ENCODE measurements at regions not wholly inside any gene's neighbourhood (a gene's known extent, or its start where the extent isn't known, plus 50 kb on each side); places are given as distances from the start of the nearest gene placed in this dataset.
"Not testable (repeated sequence)": the region's sequence is repeated elsewhere in the genome, so short reads cannot be mapped to it uniquely, and the experiment has no call there.

DNA sequence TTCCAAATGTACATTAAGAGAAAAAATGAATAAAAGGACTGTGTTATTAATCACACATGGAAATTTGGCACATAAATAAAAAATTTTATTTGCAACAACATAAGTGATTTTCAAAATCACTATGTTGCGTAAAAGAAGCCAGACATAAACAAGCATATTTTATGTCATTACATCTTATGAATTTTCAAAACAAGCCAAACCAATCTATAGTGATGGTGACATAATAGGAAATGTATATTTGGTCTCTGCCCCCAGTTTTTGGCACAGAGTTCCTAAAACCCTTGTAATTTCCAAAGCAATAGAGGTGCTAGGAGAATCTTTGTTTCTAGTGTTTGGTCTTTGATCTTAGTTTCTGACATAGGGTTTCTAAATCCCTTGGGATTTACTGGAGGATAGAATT lies 543.3 kb downstream of the ZBBX start:
- no peak overlapping the region for H3K4me3 ChIP-seq (ENCODE audit: low read length)
- no peaks in the 10 kb centered on the region for H3K36me3 ChIP-seq (ENCODE audit: insufficient read depth, low read length)
- no peaks in the 10 kb centered on the region for H3K9me3 ChIP-seq (ENCODE audit: low read length)
- no peaks in the 10 kb centered on the region for H3K27me3 ChIP-seq (ENCODE audit: insufficient read depth, low read length)
- H3K4me1 ChIP-seq (ENCODE audit: insufficient read depth, low read length): no peaks in the 10 kb centered on the region
- H2AFZ ChIP-seq (ENCODE audit: low read depth, low read length): no peak overlapping the region

DNA sequence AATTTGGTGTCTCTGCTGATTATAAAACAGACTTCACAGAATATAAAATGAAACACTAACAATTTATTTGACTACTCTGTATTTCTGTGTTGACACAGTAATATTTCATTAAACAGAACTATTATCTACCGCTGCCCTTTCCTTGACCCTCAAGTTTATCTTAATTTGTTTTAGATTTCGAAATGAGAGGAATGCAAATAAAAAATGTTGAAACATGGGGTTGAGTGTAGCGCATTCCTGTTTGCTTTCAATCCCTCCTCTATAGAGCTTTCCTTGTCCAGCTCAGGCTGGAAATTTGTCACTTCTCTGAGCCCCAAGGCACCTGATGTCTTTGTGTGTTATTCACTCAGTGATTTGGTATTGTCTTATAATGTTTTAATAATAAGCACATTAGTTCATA lies 550.2 kb downstream of the ZBBX start:
- H3K4me1 ChIP-seq (ENCODE audit: insufficient read depth, low read length): no peaks in the 10 kb centered on the region
- no peaks in the 10 kb centered on the region for H3K9me3 ChIP-seq (ENCODE audit: low read length)
- H3K4me3 ChIP-seq (ENCODE audit: low read length): no peak overlapping the region
- H3K36me3 ChIP-seq (ENCODE audit: insufficient read depth, low read length): no peaks in the 10 kb centered on the region
- H2AFZ ChIP-seq (ENCODE audit: low read depth, low read length): no peak overlapping the region
- H3K27me3 ChIP-seq (ENCODE audit: insufficient read depth, low read length): no peaks in the 10 kb centered on the region

DNA sequence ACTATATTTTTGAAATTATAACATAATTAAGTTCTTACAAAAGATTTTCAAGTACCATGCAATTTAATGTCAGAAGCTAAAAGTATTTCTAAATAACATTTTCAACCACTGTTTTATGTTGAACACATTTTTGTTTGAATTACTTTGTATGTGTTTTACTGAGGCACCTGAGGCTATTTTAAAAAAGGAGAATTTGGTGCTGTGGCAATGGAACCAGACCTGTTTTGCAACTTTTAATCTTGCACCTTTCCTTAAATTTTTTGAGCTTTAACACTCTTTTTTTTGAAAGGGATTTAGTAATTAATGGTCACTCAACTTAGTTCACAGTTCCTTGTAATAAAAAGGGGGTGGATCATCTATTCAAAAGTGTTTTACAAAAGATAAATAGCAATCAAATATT lies 561.6 kb downstream of the ZBBX start:
- Histone ChIP-seq H3K36me3 (ENCODE audit: insufficient read depth, low read length) (no peaks in the 10 kb centered on the region), H3K4me3 (ENCODE audit: low read length) (no peak overlapping the region), H2AFZ (ENCODE audit: low read depth, low read length) (no peak overlapping the region), H3K9me3 (ENCODE audit: low read length) (no peaks in the 10 kb centered on the region), H3K27me3 (ENCODE audit: insufficient read depth, low read length) (no peaks in the 10 kb centered on the region), H3K4me1 (ENCODE audit: insufficient read depth, low read length) (no peaks in the 10 kb centered on the region)

DNA sequence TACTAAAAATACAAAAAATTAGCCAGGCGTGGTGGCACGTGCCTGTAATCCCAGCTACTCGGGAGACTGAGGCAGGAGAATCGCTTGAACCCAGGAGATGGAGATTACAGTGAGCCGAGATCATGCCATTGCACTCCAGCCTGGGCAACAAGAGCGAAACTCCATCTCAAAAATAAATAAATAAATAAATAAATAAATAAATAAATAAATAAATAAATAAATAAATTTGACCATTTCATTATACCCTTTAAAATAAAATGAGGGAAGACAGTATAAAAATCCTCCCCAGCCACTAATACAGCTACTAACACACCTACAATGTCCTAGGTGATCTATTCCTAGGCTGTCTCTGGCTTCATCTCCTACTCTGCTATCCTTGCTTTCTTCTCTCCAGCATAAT lies 562.8 kb downstream of the ZBBX start:
- H3K27me3 ChIP-seq (ENCODE audit: insufficient read depth, low read length); H3K4me1 ChIP-seq (ENCODE audit: insufficient read depth, low read length); H3K9me3 ChIP-seq (ENCODE audit: low read length); H3K4me3 ChIP-seq (ENCODE audit: low read length); H3K36me3 ChIP-seq (ENCODE audit: insufficient read depth, low read length); H2AFZ ChIP-seq (ENCODE audit: low read depth, low read length): not testable (repeated sequence)

DNA sequence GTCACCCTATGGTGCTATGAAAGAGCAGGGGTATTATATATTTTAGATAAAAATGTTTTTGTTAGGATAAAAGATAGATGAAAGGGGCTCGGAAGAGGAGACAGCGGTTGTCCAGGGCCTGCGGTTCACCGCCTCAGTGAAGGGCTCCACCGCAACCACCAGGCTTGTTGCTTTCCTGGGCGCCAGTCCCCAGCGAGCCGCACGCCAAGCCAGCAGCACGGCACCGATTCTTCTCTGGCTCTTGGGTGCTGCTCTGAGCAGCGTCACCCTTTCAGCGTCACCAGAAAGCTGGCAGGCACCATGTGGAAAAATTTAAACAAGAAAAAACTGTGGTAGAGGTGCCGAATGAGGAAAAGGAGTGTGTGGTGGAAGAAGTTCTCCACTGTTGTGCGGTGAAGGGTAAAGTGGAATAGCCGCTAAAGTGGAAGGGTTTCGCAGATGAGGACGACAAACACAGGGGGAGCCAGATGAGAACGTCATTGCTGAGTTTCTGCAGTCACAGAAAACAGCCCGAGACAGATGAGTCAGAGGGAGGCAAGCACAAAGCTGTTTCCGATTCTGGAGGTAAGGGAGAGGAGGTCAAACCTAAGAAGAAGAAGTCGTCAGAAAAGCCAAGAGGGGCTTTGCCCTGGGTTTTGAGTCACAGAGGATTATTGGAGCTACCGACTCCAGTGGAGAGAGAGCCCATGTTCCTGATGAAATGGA lies 569.2 kb downstream of the ZBBX start:
- Histone ChIP-seq H3K4me1 (ENCODE audit: insufficient read depth, low read length) (no peaks in the 10 kb centered on the region), H3K36me3 (ENCODE audit: insufficient read depth, low read length) (no peaks in the 10 kb centered on the region), H2AFZ (ENCODE audit: low read depth, low read length) (no peak overlapping the region), H3K27me3 (ENCODE audit: insufficient read depth, low read length) (no peaks in the 10 kb centered on the region), H3K4me3 (ENCODE audit: low read length) (no peak overlapping the region), H3K9me3 (ENCODE audit: low read length) (peaks cover 3% of the 10 kb centered on the region)

DNA sequence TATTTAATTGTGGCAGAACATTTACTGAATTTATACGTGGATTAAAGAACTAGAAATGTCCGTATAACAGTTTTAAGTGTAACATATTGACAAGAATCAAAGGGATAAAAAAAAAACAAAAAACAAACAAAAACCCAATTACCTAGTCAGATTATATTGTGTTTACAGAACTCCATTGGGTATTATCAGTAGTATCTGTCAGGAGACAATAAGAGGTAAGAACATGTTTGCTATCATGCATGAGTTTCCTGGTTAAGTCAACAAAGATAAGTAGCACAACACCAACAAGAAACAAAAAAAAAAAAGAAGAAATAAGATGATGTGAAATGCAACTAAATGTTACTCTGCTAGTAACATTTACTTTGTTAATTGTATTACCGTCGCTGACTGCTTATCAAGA lies 570.6 kb downstream of the ZBBX start:
- no peak overlapping the region for H2AFZ ChIP-seq (ENCODE audit: low read depth, low read length)
- H3K9me3 ChIP-seq (ENCODE audit: low read length): peaks cover 3% of the 10 kb centered on the region
- no peaks in the 10 kb centered on the region for H3K4me1 ChIP-seq (ENCODE audit: insufficient read depth, low read length)
- no peaks in the 10 kb centered on the region for H3K36me3 ChIP-seq (ENCODE audit: insufficient read depth, low read length)
- no peak overlapping the region for H3K4me3 ChIP-seq (ENCODE audit: low read length)
- no peaks in the 10 kb centered on the region for H3K27me3 ChIP-seq (ENCODE audit: insufficient read depth, low read length)

DNA sequence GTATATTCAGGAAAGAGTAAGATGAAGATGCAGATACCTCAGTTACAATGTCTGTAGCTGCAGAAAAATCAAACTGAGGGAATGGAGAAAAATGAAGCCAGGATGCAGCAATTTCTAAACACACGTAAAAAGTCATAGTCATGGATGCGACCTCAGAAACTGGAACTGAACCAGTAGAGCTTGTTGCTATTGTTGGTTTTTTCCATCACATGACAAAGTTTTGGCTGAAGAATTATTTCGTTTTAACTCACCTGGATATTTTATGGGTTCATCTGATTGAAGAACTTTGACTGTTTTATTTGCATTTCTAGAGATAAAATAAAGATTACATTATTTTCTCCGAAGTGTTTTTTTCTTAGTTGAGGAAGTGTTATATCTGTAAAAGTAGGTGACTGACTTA lies 591.2 kb downstream of the ZBBX start:
- Histone ChIP-seq H3K4me3 (ENCODE audit: low read length) (no peak overlapping the region), H3K4me1 (ENCODE audit: insufficient read depth, low read length) (no peaks in the 10 kb centered on the region), H3K27me3 (ENCODE audit: insufficient read depth, low read length) (no peaks in the 10 kb centered on the region), H3K36me3 (ENCODE audit: insufficient read depth, low read length) (no peaks in the 10 kb centered on the region), H2AFZ (ENCODE audit: low read depth, low read length) (no peak overlapping the region), H3K9me3 (ENCODE audit: low read length) (no peaks in the 10 kb centered on the region)

DNA sequence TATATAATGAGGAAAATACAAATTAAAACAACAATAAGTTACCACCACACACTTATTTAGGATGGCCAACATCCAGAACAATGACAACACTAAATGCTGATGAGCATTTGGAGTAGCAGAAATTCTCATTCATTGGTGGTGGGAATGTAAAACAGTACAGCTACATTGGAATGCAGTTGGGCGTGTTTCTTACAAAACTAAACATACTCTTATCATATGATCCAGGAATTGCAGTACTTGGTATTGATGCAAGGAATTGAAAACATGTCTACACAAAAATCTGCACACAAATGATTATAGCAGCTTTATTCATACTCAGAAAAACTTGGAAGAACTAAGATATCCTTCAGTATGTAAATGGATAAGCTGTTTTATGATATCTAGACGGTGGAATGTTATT lies 594.2 kb downstream of the ZBBX start:
- peaks cover 2% of the 10 kb centered on the region for H3K9me3 ChIP-seq (ENCODE audit: low read length)
- no peaks in the 10 kb centered on the region for H3K36me3 ChIP-seq (ENCODE audit: insufficient read depth, low read length)
- H2AFZ ChIP-seq (ENCODE audit: low read depth, low read length): no peak overlapping the region
- H3K27me3 ChIP-seq (ENCODE audit: insufficient read depth, low read length): no peaks in the 10 kb centered on the region
- H3K4me3 ChIP-seq (ENCODE audit: low read length): no peak overlapping the region
- H3K4me1 ChIP-seq (ENCODE audit: insufficient read depth, low read length): no peaks in the 10 kb centered on the region

DNA sequence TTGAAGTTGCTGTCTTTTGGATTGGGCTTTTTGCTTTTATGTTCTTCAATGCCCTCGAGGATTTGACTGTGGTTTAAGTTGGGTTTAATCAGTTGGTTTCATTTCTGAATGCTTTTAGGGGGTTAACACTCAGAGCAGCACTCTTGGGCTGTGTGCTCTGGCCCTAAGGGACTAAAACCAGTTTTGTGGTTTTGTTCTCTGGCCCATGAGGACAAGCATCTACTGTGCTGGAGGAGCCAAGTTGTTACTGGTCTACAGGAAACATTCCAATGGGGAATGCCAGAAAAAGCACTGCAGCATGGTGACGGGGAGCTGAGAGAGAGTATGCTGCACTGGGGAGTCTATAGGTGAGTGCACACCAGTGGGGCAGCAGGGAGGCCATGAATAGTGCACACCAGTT lies 596.9 kb downstream of the ZBBX start:
- Histone ChIP-seq H3K4me1 (ENCODE audit: insufficient read depth, low read length) (no peaks in the 10 kb centered on the region), H3K27me3 (ENCODE audit: insufficient read depth, low read length) (no peaks in the 10 kb centered on the region), H3K9me3 (ENCODE audit: low read length) (peaks cover 2% of the 10 kb centered on the region), H3K36me3 (ENCODE audit: insufficient read depth, low read length) (no peaks in the 10 kb centered on the region), H3K4me3 (ENCODE audit: low read length) (no peak overlapping the region), H2AFZ (ENCODE audit: low read depth, low read length) (no peak overlapping the region)

DNA sequence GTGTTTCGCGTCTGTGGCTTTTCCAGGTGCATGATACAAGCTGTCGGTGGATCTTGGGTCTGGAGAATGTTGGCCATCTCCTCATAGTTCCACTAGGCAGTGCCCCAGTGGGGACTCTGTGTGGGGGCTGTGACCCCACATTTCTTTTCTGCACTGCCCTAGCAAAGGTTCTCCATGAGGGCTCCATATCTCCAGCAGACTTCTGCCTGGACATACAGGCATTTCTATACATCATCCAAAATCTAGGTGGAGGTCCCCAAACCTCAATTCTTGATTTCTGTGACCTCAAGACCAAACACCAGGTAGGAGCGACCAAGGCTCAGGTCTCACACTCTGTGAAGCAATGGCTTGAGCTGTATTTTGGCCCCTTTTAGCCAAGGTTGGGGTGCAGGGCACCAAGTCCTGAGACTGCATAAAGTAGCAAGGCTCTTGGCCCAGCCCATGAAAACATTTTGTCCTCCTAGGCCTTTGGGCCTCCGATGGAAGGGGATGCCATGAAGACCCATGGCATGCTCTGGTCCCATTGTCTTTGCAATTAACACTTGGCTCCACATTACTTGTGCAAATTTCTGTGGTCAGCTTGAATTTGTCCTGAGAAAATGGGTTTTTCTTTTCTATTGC lies 615.3 kb downstream of the ZBBX start:
- no peaks in the 10 kb centered on the region for H3K4me1 ChIP-seq (ENCODE audit: insufficient read depth, low read length)
- H3K36me3 ChIP-seq (ENCODE audit: insufficient read depth, low read length): no peaks in the 10 kb centered on the region
- no peaks in the 10 kb centered on the region for H3K27me3 ChIP-seq (ENCODE audit: insufficient read depth, low read length)
- no peak overlapping the region for H2AFZ ChIP-seq (ENCODE audit: low read depth, low read length)
- H3K9me3 ChIP-seq (ENCODE audit: low read length): peaks cover 8% of the 10 kb centered on the region
- H3K4me3 ChIP-seq (ENCODE audit: low read length): no peak overlapping the region

DNA sequence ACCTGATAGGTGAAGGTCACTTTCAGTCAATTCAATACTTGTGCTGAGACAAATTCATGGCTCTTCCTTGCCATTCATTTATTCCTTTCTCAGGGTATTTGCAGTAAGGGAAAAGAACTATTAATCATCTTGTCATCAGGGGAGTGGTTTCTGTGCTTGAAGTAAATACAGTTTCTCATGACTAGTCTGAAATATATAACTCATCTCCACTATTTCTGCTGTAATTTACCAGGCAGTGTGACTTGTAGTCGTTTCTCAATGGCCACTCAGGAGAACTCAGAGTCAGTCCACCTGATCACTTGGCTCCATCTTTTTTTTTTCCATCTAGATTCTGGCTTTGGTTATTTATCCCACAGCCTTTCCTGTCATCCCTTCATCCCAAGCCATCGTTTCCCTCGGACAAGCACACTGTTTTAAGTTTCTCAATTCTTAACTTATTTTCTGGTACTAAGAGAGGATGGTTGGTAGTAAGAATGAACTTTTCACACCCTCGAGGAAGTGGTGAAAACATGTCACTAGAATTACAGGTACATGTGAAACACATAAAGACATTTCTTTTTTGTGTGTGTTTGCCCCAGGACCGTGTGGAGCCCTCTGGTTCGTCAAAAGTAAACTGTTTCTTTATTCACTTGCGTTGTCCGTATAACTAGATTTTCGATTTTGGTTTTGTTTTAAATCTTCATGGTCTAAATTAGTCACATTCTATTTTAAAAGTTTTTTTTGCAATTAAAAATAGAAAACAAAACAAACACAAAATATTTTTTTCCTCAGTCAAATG lies 620.2 kb downstream of the ZBBX start:
- Histone ChIP-seq H2AFZ (ENCODE audit: low read depth, low read length) (no peak overlapping the region), H3K9me3 (ENCODE audit: low read length) (peaks cover 6% of the 10 kb centered on the region), H3K36me3 (ENCODE audit: insufficient read depth, low read length) (no peaks in the 10 kb centered on the region), H3K4me1 (ENCODE audit: insufficient read depth, low read length) (no peaks in the 10 kb centered on the region), H3K4me3 (ENCODE audit: low read length) (no peak overlapping the region), H3K27me3 (ENCODE audit: insufficient read depth, low read length) (no peaks in the 10 kb centered on the region)

DNA sequence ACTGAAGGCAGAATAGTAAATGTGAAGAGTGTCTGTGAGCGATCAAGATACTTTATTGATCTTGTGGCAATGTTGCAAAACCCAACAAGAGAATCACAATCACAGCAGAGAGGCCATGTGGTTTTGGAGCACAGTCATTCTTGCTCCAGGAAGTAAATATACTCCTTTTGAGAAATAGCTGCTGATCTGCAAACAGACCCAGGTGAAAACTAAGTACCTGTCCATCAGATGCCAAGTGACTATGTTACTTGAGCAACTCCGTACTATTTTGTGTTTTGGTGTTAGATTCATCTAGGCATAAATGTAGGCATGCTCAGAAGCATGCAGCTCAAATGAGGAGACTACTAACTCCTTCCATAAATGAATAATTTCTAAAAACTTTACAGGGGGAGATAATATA lies 627.9 kb downstream of the ZBBX start:
- no peaks in the 10 kb centered on the region for H3K4me1 ChIP-seq (ENCODE audit: insufficient read depth, low read length)
- H3K36me3 ChIP-seq (ENCODE audit: insufficient read depth, low read length): no peaks in the 10 kb centered on the region
- no peak overlapping the region for H3K4me3 ChIP-seq (ENCODE audit: low read length)
- H2AFZ ChIP-seq (ENCODE audit: low read depth, low read length): no peak overlapping the region
- no peaks in the 10 kb centered on the region for H3K27me3 ChIP-seq (ENCODE audit: insufficient read depth, low read length)
- no peaks in the 10 kb centered on the region for H3K9me3 ChIP-seq (ENCODE audit: low read length)

DNA sequence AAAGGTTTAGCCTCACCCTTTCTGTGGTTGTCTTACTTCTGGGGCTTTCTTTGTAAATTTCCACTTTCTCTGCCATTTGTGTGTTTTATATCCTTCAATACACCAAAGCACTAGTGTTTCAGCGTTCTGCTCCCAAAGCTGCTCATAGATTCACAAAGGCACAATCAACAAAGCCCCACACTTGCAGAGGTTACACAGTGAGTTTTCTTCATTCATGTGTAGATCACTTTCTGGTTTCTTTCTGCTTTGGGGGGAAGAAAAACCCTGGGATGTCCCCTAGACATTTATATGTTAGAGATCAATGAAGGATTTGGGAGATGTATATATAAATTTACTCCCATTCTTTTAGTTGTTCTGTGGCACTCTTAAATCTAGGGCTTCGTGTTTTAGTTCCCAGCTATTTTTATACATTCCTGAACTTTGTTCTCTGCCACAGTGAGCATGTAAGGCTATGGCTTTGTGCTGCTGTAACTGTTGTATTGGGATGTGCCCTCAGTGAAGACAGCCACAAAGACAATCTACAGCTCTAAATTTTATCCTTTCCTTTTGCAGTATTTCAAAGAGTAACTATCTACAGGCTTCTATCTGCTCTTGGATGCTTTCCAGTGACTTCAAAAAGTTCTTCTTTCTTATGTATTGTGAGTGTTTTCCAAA lies 636.5 kb downstream of the ZBBX start:
- Histone ChIP-seq H2AFZ (ENCODE audit: low read depth, low read length) (peak overlapping the region; percentile 69), H3K4me1 (ENCODE audit: insufficient read depth, low read length) (peaks cover 9% of the 10 kb centered on the region), H3K9me3 (ENCODE audit: low read length) (no peaks in the 10 kb centered on the region), H3K27me3 (ENCODE audit: insufficient read depth, low read length) (no peaks in the 10 kb centered on the region), H3K36me3 (ENCODE audit: insufficient read depth, low read length) (no peaks in the 10 kb centered on the region), H3K4me3 (ENCODE audit: low read length) (peak overlapping the region; percentile 22)
